GM18508 (cell line): ENCODE measurements at regions not wholly inside any gene's neighbourhood (a gene's known extent, or its start where the extent isn't known, plus 50 kb on each side); places are given as distances from the start of the nearest gene placed in this dataset.

Source experiments
- ATAC-seq: cut with Tn5 transposase; IDR thresholded peaks from one replicate; pipeline ENCODE4 v1.9.1; 2021; ENCODE audit warnings: moderate number of reproducible peaks; ENCODE audit not compliant: insufficient read depth, unreplicated experiment

DNA sequence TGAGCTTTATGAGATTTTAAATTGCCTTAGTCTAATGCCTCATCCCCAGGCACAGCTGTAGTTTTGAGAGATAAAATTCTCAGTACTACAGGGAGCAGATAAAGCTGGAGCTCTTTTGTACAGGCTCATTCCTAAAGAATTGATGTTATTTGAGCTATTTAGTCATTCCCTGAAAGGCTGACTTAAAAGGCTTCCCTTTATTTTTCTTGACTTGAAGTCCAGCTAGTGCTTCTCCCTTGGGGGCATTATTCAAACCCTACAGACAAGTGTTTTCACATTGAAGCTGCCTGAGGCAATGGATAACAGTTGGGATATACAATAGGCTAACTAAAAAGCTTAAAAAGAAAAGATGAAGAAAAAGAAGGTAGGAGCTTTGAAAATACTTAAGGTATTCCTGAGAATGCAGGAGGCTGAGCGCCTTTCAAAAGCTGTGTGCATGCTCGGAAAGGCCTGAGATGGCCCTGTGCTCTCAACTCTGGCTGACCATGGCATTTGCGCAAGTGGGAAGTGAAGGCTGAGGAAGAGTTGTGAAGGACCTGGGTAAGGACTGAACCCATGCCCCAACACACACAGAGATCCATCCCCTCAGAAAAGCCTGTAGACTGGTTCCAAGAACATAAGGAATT lies 315.1 kb downstream of the SMOC2 start:
- ATAC-seq = no peak

DNA sequence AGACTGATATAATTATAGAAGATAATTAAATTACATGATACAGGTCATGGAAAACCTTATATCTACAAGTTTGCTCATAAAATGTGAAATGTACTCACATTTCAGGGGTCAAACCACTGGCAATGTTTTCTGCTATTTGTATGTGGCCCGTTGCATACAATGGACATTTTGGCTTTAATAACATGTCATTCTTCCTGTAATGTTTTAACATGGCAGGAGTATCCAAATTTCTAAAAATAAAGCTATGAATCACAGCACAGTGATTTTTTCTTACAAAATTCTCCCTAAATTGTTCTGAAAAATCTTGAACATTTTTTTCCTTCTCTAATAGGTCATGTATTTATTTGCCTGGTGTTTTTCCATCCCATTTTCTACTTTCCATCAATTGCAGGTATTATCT lies 305.7 kb downstream of the SMOC2 start:
- no peak for ATAC-seq

DNA sequence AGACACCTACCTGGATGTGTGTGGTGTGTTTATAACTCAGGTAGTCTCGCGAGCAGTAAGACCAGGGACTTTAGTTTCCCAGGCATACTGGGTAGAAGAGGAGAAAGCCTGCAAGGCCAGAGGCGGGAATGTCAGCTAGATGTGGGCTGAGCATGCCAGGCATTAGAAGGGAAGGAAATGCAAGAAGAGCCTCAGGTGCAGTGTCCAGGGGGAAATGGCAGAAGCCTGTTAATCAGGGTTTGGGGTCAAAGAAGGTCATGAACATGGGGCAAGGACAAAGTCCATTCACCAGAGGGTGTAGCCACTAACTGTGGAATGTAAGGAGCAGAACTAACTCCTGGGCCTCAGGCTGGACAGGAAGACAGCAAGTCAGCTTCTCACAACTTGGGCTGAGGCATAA lies 305.0 kb downstream of the SMOC2 start:
- ATAC-seq = no peak

- no peak for ATAC-seq
These were observed 303.9 kb downstream of the SMOC2 start for GRCh38 chr6:168744861-168745260.

DNA sequence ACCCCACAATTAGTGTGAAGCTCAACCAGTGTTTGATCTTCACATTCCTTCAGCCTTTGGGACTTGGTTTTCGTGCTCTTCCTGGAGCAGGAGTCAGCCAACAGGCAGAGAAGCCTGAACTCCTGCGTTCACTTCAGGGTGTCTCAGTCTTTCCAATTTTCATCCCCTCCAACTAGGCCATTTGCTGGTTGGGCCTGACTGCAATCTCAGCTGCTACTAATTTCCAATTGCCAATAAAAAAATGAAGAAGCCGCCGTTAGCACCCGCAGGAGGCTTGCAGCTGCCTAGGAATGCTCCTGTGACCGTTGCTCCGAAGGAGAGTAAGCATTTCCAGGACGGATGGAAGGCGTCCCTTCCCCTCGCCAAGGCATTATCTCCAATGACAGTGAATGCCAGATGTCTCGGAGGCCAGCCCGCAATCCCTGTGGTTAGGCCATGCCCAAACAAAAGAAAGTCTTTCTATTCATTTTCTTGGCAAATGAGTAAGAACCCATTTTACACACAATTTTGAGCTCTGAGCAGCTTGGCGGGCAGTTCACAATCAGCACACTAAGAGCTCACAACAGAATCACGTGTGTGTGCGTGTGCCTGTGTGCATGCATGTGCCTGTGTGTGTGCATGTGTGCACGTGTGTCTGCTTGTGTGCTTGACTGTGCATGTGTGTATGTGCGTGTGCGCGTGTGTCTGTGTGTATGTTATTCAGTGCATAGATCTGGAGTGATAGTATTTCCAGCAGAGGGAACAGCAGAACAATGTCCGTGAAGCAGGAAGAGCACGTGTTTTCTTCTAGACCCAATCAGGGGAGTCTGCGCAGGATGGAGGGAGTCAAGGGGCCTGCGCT lies 301.2 kb downstream of the SMOC2 start:
- no peak for ATAC-seq

GRCh38 chr6:168741305-168741704 lies 300.3 kb downstream of the SMOC2 start:
- ATAC-seq = no peak

GRCh38 chr6:168739381-168739780 lies 298.4 kb downstream of the SMOC2 start:
- ATAC-seq = no peak

- no peak for ATAC-seq
These were observed 296.5 kb downstream of the SMOC2 start for GRCh38 chr6:168737481-168737880.

DNA sequence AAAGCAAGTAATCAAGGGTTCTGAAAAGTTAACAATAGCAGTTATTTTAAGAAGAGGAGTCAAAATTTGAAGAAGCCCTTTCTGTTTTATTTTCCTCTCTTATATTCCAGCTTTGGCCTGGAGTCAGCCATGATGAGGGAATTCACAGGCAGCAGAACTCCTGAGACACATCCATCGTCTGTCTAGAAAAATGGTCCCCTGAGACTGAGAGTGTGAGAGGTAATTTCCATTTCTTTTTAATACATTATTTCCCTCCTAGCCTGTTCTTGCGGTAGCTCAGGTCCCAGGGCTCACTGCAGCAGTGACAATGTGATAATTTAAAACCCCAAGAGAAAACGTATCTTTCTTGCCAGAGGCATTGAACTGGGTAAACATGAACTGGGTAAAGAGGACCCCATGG lies 296.0 kb downstream of the SMOC2 start:
- ATAC-seq = no peak

DNA sequence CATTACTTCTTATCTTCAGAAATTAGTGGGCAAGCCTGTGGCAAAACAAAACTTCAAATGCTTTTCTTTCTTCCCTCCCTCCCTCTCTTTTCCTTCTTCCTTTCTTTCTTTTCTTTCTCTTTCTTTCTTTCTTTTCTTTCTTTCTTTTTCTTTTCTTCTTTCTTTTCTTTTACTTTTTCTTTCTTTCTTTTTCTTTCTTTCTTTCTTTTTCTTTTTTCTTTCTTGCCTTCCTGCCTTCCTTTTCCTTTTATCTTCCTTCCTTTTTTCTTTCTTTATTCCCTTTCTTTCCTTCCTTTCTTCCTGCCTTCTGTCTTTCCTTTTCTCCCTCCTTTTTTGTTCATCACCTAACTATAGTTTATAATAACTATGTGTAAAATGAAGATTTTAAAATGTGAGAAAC lies 295.1 kb downstream of the SMOC2 start:
- no peak for ATAC-seq

DNA sequence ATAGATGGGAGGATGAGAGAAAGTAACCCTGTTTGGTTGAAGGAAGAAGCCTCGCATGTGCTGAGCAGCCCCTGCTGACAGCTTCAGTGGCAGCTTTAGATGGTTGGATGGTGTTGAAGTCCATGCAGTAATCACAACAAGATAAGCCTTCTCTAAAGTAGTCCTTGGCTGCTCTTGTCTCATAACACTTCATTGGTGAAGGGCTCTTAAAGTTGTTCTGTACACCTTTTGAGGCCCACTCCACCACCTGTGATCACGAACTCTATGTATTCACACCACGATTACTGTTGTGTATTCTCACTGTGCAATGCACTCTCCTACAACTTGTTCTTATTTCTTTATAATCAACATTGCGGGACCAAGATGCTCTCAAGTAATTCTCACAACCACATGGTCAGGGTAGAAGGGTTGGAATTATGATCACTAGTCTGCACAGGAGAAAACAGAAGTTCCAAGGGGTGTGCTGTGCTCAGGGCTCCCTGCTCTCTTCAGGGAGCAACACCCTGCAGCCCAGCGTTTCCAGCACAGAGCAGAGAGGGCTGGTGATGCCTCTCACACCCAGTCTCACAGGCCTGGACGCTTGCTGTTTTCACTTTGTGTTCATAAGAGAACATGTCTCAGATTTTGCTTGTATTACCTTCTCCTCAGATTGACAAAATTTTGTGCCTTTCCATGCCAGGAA lies 294.4 kb downstream of the SMOC2 start:
- no peak for ATAC-seq

- no peak for ATAC-seq
These were observed 293.5 kb downstream of the SMOC2 start for GRCh38 chr6:168734523-168734922.

- ATAC-seq = no peak
These were observed 291.7 kb downstream of the SMOC2 start for GRCh38 chr6:168732676-168733075.

GRCh38 chr6:168730931-168731716 lies 290.1 kb downstream of the SMOC2 start:
- ATAC-seq = no peak

- ATAC-seq = no peak
These were observed 287.1 kb downstream of the SMOC2 start for GRCh38 chr6:168728056-168728455.

- ATAC-seq = no peak
These were observed 285.4 kb downstream of the SMOC2 start for GRCh38 chr6:168726312-168726856.

GRCh38 chr6:168725802-168726201 lies 284.8 kb downstream of the SMOC2 start:
- ATAC-seq = no peak

DNA sequence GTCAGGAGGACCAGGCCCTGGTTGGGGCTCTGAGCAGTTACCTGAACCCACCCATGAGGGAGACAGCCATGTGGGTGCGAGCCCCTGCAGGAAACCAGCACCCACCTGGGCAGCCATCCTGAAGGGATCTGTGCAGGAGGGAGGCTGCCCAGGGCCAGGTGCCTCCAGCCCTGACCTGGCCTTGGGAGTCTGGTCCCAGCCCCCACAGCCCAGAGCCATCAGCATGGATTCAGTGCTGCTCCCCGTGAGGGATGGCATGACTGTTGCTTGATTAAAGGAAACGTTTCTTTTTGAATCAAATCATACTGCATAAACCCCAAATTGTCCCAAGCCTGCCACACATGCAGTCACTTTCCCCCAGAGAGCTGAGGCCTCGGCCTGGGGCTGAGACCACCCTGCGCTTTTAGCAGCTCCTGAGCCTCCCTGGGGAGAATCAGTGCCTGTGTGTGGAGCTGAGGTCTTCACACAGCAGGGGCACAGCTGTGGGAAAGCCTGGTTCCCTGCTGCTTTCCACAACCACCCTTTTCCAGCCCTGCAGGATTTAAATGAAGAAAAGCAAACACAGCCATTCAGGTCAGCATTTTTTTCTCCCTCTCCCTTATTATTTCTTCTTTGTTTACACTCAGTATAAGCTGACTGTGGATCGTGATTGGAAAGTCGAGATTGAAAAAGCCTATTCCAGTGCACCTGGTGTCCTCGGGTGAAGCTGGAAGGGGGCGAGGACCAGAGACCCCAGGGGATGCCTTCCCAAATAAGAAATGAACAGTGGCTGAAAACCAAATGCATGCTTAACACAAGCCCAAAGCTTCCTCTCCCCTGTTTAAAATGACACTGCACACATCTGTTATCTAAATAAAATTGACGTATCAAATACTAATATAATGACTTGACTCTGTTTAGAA lies 283.9 kb downstream of the SMOC2 start:
- ATAC-seq = no peak

GRCh38 chr6:168724033-168724432 lies 283.0 kb downstream of the SMOC2 start:
- ATAC-seq = no peak
